ENCODE measurements at regions not wholly inside any gene's neighbourhood (a gene's known extent, or its start where the extent isn't known, plus 50 kb on each side); places are given as distances from the start of the nearest gene placed in this dataset.

DNA sequence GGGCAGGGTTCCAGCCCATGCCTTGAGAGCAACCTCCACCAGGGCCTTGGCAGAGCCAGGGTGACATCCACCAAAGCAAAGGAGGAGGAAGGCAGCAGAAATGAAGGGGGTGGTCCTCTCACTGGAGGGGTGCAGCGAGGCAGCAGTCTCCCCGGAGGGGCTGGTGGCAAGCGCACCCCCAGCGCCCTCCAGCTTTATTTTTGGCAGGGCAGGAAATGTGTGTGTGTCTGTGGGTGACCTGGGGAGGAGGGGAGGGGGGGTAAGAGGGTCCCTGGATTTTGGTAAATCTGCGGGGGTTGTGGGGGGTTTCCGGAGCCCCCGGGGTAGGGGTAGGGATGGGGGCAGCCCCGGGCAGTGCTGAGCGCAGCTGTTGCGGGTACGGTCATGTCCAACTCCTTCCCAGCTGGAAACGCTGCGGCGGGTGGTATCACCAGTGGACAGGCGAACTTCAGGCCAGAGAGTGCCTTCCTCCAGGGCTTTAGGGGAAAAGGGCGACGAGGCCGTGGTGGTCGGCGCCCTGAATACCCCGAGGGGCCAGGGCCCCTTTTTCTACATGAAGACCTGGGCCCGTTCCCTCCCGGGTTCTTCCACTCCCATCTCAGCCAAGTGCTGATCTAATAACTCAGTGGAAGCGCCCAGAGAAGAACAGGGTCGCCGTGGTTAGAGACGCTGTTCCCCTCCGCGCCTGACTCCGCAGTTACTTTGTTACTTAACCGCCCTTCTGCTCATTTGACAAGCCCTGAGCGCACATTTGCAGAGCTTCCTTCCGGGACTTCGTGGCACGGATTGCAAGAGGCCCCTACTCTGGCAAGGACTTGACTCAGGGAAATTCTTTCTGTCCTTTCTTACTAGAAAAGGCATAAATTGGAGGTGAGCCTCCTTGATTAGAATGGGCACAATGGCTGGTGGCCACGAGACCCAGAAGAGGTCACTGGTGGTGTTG is 55.2 kb downstream of the FOS start:
- POLR2A ChIA-PET: no interaction called here
- ATAC-seq (peak; percentile 33; the same call in 1 of the 3 replicates), DNase-seq (ENCODE audit: extremely low read depth in 1 of 4, low spot score in 3 of 4) (no peak), FAIRE-seq (no peak)
- Histone ChIP-seq H3K79me2 (ENCODE audit: control insufficient read depth, insufficient read depth, low read length) (no peaks in the 10 kb centered on the region), H3K4me1 (replicated peaks in 1 of 2; ENCODE audit: control insufficient read depth in 2 of 2, insufficient read depth in 2 of 2, low read length in 2 of 2) (peaks cover 3 to 5% of the 10 kb centered on the region in 2 experiments; a peak in 1 of 5 replicates), H3K9me3 (replicated peaks; ENCODE audit: control insufficient read depth, insufficient read depth, low read depth, low read length) (no peaks in the 10 kb centered on the region), H3K4me3 (no peak overlapping the region), H3K9ac (ENCODE audit: insufficient read depth in 1 of 2, low read depth in 2 of 2, low read length in 2 of 2) (peak overlapping the region in 1 of 2 experiments; percentile 58; a peak in 2 of 4 replicates), H3K9me1 (ENCODE audit: control insufficient read depth, insufficient read depth, low read length) (no peaks in the 10 kb centered on the region), H2AFZ (ENCODE audit: low read depth, low read length) (0 out of 2 replicates have a peak overlapping the region, but pooled peaks have one; percentile 40), H3K36me3 (ENCODE audit: control insufficient read depth, insufficient read depth, low read length) (no peaks in the 10 kb centered on the region), H3K27me3 (ENCODE audit: control insufficient read depth in 2 of 2, insufficient read depth in 2 of 2, low read length in 2 of 2) (peaks cover 0 to 19% of the 10 kb centered on the region in 2 experiments; a peak in 4 of 5 replicates), H3K4me2 (ENCODE audit: insufficient read depth, low read length) (peak overlapping the region; percentile 41; the same call in 1 of the 2 replicates), H3K27ac (ENCODE audit: extremely low read depth, low read depth, low read length) (no peak overlapping the region), H4K20me1 (replicated peaks; ENCODE audit: control insufficient read depth, insufficient read depth, low read length) (no peaks in the 10 kb centered on the region)
- 4% methylated on average over 25 of the region's 36 CpGs for WGBS (ENCODE audit: insufficient coverage, low coverage, missing lambda C conversion rate)
- BruUV-seq (replicated peaks): no TSS peak
- no peak for TF ChIP-seq DDX20 (tag; IDR thresholded peaks at IDR 0.05; ENCODE audit: low read depth)
- TF ChIP-seq ATF1 (CRISPR knock-in tag; IDR thresholded peaks at IDR 0.05): no peak
- TF ChIP-seq ATF1 (tag; IDR thresholded peaks at IDR 0.05): no peak
- no peak for TF ChIP-seq KHSRP (IDR thresholded peaks at IDR 0.05)
- TF ChIP-seq, protein P1, sequence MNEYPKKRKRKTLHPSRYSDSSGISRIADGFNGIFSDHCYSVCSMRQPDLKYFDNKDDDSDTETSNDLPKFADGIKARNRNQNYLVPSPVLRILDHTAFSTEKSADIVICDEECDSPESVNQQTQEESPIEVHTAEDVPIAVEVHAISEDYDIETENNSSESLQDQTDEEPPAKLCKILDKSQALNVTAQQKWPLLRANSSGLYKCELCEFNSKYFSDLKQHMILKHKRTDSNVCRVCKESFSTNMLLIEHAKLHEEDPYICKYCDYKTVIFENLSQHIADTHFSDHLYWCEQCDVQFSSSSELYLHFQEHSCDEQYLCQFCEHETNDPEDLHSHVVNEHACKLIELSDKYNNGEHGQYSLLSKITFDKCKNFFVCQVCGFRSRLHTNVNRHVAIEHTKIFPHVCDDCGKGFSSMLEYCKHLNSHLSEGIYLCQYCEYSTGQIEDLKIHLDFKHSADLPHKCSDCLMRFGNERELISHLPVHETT (CRISPR knock-in tag; conservative IDR thresholded peaks at IDR 0.05 in 1 of 2, IDR thresholded peaks at IDR 0.05 in 1 of 2): no peak
- TF ChIP-seq TAF9B (IDR thresholded peaks at IDR 0.05; ENCODE audit: partially characterized antibody): no peak
- TF ChIP-seq, protein P2, sequence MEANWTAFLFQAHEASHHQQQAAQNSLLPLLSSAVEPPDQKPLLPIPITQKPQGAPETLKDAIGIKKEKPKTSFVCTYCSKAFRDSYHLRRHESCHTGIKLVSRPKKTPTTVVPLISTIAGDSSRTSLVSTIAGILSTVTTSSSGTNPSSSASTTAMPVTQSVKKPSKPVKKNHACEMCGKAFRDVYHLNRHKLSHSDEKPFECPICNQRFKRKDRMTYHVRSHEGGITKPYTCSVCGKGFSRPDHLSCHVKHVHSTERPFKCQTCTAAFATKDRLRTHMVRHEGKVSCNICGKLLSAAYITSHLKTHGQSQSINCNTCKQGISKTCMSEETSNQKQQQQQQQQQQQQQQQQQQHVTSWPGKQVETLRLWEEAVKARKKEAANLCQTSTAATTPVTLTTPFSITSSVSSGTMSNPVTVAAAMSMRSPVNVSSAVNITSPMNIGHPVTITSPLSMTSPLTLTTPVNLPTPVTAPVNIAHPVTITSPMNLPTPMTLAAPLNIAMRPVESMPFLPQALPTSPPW (CRISPR knock-in tag; IDR thresholded peaks at IDR 0.05): no peak
- TF ChIP-seq GABPB2 (CRISPR knock-in tag; conservative IDR thresholded peaks at IDR 0.05): no peak
- TF ChIP-seq, protein P3, sequence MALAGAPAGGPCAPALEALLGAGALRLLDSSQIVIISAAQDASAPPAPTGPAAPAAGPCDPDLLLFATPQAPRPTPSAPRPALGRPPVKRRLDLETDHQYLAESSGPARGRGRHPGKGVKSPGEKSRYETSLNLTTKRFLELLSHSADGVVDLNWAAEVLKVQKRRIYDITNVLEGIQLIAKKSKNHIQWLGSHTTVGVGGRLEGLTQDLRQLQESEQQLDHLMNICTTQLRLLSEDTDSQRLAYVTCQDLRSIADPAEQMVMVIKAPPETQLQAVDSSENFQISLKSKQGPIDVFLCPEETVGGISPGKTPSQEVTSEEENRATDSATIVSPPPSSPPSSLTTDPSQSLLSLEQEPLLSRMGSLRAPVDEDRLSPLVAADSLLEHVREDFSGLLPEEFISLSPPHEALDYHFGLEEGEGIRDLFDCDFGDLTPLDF (CRISPR knock-in tag; IDR thresholded peaks at IDR 0.05): no peak
- in situ Hi-C loops (cut with MboI) (no loop called here), intact Hi-C loops (cut with micrococcal nuclease) (no loop called here)
- CTCF ChIA-PET (ENCODE audit: low intra/inter-chr PET ratio): no interaction called here
